Body of pancreas (tissue), 4 donors: ENCODE measurements at regions not wholly inside any gene's neighbourhood (a gene's known extent, or its start where the extent isn't known, plus 50 kb on each side); places are given as distances from the start of the nearest gene placed in this dataset.

Experiments
- ATAC-seq: fragments of 150-250 bp; one replicate; pipeline ENCODE4 v1.9.1; 2016
- DNase-seq, 4 donors: peaks; one replicate each; pipeline ENCODE4 v3.0.0-alpha.2; 2019
- H3K27ac ChIP-seq, 4 donors: fragments of 200-600 bp; sonication (generic); 1 replicate in 3 of 4; 2 replicates in 1 of 4; pipeline versions ENCODE4 v1.5.1 to v1.6.1; 2016 to 2019; ENCODE audit warnings: mild to moderate bottlenecking in 1 of 4, mixed read lengths in 1 of 4, moderate library complexity in 1 of 4
- H3K27me3 ChIP-seq, 2 donors: fragments of 200-600 bp; sonication (generic); one replicate each; pipeline ENCODE4 v1.6.0; 2016; ENCODE audit warnings: mild to moderate bottlenecking in 1 of 2
- H3K36me3 ChIP-seq, 2 donors: fragments of 200-600 bp; sonication (generic); replicated peaks in 1 of 2; 2 replicates each; pipeline ENCODE4 v1.5.1; 2016; ENCODE audit warnings: low read depth in 2 of 2; ENCODE audit not compliant: insufficient read depth in 1 of 2
- H3K4me1 ChIP-seq: fragments of 200-600 bp; sonication (generic); one replicate; pipeline ENCODE4 v1.6.0; 2016
- H3K4me3 ChIP-seq, 2 donors: fragments of 200-600 bp; sonication (generic); 1 replicate in 1 of 2; 2 replicates in 1 of 2; pipeline ENCODE4 v1.5.1; 2016 to 2019
- H3K9me3 ChIP-seq, 3 donors: fragments of 200-600 bp; sonication (generic); 1 replicate in 2 of 3; 2 replicates in 1 of 3; pipeline ENCODE4 v1.5.1; 2016
- POLR2A ChIP-seq, 3 donors: fragments of 450-650 bp; IDR thresholded peaks; one replicate each; pipeline ENCODE4 v1.6.1; 2016; ENCODE audit warnings: antibody characterized with exemption in 3 of 3, mild to moderate bottlenecking in 2 of 3
- WGBS, 2 donors: methylation state at CpG; one replicate each; pipeline ENCODE4 v1.1.5; 2017; 5-methylcytosine and 5-hydroxymethylcytosine counted together
- intact Hi-C: fragments of 100-400 bp; cut with DNase I; formaldehyde crosslinking; loops from one replicate; pipeline ENCODE4 v1.15.1; 2023
- TF ChIP-seq, protein P1 (sequence below), 7 experiments: fragments of 450-650 bp in 4 of 7; fragments of 200-600 bp in 3 of 7; sonication (generic) in 3 of 7; IDR thresholded peaks; one replicate each; pipeline ENCODE4 v1.5.1; 2016 to 2019; ENCODE audit warnings: antibody characterized with exemption in 7 of 7

DNA sequence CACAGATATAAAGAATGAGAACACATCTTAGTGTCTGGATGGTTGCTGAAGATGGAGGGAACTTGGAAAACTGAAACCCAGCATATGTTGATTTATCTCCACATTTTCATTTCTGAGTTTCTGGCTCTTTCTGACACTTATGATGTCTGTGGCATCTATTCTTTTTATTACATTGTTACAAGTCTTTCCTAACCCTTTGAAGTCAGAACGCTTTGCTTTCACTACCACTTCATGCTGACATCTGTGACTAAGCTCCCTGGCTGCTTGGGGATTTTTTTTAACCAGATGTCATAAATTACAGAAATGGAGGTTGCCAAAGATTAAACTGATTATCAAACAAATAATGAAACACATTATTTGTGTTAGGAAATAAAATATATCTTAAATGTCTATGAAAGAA lies 188.7 kb downstream of the KITLG start:
- no peaks in the 10 kb centered on the region for H3K36me3 ChIP-seq
- DNase-seq (no peak), ATAC-seq (no peak)
- H3K4me3 ChIP-seq: no peak overlapping the region
- TF ChIP-seq POLR2A (IDR thresholded peaks at IDR 0.05): no peak
- TF ChIP-seq, protein P1, sequence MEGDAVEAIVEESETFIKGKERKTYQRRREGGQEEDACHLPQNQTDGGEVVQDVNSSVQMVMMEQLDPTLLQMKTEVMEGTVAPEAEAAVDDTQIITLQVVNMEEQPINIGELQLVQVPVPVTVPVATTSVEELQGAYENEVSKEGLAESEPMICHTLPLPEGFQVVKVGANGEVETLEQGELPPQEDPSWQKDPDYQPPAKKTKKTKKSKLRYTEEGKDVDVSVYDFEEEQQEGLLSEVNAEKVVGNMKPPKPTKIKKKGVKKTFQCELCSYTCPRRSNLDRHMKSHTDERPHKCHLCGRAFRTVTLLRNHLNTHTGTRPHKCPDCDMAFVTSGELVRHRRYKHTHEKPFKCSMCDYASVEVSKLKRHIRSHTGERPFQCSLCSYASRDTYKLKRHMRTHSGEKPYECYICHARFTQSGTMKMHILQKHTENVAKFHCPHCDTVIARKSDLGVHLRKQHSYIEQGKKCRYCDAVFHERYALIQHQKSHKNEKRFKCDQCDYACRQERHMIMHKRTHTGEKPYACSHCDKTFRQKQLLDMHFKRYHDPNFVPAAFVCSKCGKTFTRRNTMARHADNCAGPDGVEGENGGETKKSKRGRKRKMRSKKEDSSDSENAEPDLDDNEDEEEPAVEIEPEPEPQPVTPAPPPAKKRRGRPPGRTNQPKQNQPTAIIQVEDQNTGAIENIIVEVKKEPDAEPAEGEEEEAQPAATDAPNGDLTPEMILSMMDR (IDR thresholded peaks at IDR 0.05): no peak
- intact Hi-C loops: no loop called here
- H3K9me3 ChIP-seq: no peaks in the 10 kb centered on the region
- H3K4me1 ChIP-seq: no peaks in the 10 kb centered on the region
- H3K27me3 ChIP-seq: no peaks in the 10 kb centered on the region
- no peak overlapping the region for H3K27ac ChIP-seq
- WGBS, 2 donors: 14 to 19% methylated on average over 1 of the region's 1 CpG

DNA sequence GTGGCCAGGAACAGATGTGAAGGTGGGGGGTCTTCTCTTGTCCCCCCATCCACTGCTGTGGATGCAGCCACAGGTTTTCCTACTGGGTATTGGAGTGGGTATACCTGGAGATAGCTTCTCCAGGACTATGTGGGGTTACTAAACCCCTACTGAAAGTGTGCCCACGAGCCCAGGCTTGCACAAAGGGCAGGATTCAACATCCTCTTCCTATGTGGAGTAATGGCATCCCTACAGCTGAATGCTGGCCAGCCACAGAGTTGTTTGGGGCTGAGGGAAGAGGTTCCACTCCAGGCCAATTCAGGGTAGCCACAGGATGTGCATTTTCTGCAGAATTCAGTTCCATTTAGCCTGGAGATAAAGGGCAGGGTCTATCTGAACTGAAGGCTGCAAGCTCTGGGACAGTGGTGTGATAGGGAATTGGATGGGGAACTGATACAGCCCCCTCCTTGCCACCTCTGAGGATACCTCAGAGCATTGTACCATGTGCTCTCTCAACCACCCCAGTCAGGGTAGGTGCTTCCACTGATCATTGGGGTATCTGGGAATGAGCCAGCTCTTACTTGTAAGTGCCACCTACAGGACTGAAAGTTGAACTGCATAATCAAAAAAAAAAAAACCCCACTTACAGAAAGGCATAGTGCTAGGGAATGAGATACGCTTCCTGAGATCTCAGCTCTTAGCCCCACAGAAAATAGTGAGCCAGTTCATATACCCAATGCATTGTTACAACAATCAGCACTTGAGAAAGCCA lies 187.1 kb downstream of the KITLG start:
- H3K9me3 ChIP-seq: no peaks in the 10 kb centered on the region
- no peaks in the 10 kb centered on the region for H3K27me3 ChIP-seq
- WGBS, 2 donors: 49 to 58% methylated on average over 2 of the region's 2 CpGs
- no peak overlapping the region for H3K27ac ChIP-seq
- no peaks in the 10 kb centered on the region for H3K4me1 ChIP-seq
- H3K4me3 ChIP-seq: no peak overlapping the region
- ATAC-seq: no peak
- no peaks in the 10 kb centered on the region for H3K36me3 ChIP-seq
- TF ChIP-seq POLR2A (IDR thresholded peaks at IDR 0.05): no peak
- TF ChIP-seq, protein P1 (IDR thresholded peaks at IDR 0.05): peak; percentile 14 to 43 (median 30)
- DNase-seq: peak in 1 of 4 donors; percentile 8
- intact Hi-C loops: no loop called here

DNA sequence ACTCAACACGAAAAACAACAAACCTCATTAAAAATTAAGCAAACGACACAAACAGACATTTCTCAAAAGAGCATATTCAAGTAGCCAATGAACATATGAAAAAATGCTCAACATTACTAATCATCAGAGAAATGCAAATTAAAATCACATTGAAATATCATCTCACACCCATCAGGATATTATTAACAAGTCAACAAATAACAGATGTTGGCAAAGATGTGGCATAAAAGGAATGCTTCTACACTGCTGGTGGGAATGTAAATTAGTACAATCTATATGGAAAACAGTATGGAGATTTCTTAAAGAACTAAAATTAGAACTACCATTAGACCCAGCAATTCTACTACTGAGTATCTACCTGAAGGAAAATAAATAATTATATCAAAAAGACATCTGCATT lies 182.2 kb downstream of the KITLG start:
- Histone ChIP-seq H3K4me1 (no peaks in the 10 kb centered on the region), H3K9me3 (no peaks in the 10 kb centered on the region), H3K27ac (no peak overlapping the region), H3K36me3 (no peaks in the 10 kb centered on the region), H3K4me3 (no peak overlapping the region), H3K27me3 (no peaks in the 10 kb centered on the region)
- intact Hi-C loops: no loop called here
- WGBS, 2 donors: 87 to 90% methylated on average over 2 of the region's 2 CpGs
- no peak for TF ChIP-seq POLR2A (IDR thresholded peaks at IDR 0.05)
- TF ChIP-seq, protein P1 (IDR thresholded peaks at IDR 0.05): no peak
- DNase-seq (no peak), ATAC-seq (no peak)

DNA sequence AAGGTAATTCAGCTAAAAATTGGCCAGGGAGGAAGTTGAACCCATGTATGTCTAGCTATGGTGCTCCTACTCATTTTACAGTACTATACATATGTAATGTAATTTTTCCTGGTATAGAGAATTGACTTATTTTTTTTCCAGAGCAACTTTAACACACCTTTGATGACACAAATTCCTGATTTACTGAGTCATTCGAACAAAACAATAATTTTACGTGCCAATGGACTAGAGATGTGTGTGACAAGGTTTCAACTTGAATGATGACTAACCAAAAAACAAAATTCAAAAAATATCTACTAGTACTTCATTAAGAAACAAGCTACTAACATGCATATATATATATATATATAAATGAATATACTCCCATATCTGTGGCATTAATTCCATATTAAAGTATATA lies 180.5 kb downstream of the KITLG start:
- H3K4me1 ChIP-seq: no peaks in the 10 kb centered on the region
- H3K9me3 ChIP-seq: no peaks in the 10 kb centered on the region
- WGBS, 2 donors: 87 to 92% methylated on average over 2 of the region's 2 CpGs
- intact Hi-C loops: no loop called here
- ATAC-seq (no peak), DNase-seq (no peak)
- no peaks in the 10 kb centered on the region for H3K27me3 ChIP-seq
- H3K4me3 ChIP-seq: no peak overlapping the region
- H3K36me3 ChIP-seq: no peaks in the 10 kb centered on the region
- H3K27ac ChIP-seq: no peak overlapping the region
- TF ChIP-seq, protein P1 (IDR thresholded peaks at IDR 0.05): no peak
- TF ChIP-seq POLR2A (IDR thresholded peaks at IDR 0.05): no peak

DNA sequence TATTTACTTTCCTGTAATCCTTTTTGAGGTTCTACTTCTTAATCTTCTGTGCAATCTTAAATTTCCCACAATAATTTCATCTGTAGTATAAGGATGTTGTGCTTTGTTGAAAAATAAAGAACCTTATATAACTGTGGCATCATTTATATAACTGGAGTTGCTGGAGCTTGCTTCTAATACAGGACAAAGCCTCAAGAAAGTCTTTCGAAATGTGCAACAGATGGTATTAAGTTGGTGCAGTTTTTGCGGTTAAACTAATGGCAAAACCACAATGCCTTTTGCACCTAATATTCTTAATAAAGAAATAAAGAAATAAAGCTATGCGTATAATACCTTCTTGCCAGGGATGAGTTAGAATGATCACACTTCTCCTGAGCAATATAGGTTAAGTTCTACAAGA lies 180.0 kb downstream of the KITLG start:
- no peaks in the 10 kb centered on the region for H3K4me1 ChIP-seq
- no peaks in the 10 kb centered on the region for H3K27me3 ChIP-seq
- no peaks in the 10 kb centered on the region for H3K36me3 ChIP-seq
- H3K9me3 ChIP-seq: no peaks in the 10 kb centered on the region
- DNase-seq (no peak), ATAC-seq (no peak)
- intact Hi-C loops: no loop called here
- no peak overlapping the region for H3K4me3 ChIP-seq
- TF ChIP-seq, protein P1 (IDR thresholded peaks at IDR 0.05): no peak
- no peak for TF ChIP-seq POLR2A (IDR thresholded peaks at IDR 0.05)
- 92 to 94% methylated on average over 3 of the region's 3 CpGs for WGBS, 2 donors
- H3K27ac ChIP-seq: no peak overlapping the region
